SH-SY5Y (cell line): ENCODE measurements at regions not wholly inside any gene's neighbourhood (a gene's known extent, or its start where the extent isn't known, plus 50 kb on each side); places are given as distances from the start of the nearest gene placed in this dataset.

ENCODE experiments used
- GATA2 ChIP-seq: IDR thresholded peaks from 2 replicates; pipeline ENCODE4 v1.6.1; 2011; ENCODE audit warnings: mild to moderate bottlenecking, low read depth, low read length
- GATA3 ChIP-seq: IDR thresholded peaks from 2 replicates; pipeline ENCODE4 v1.6.1; 2011; ENCODE audit warnings: low read depth, mild to moderate bottlenecking, low read length, moderate library complexity

- no peak for TF ChIP-seq GATA3
- TF ChIP-seq GATA2: no peak
Observed at GRCh38 chr11:127135256-127135655, 134.7 kb upstream of the KIRREL3 start.
